TTC549 (cell line): ENCODE measurements at regions not wholly inside any gene's neighbourhood (a gene's known extent, or its start where the extent isn't known, plus 50 kb on each side); places are given as distances from the start of the nearest gene placed in this dataset.
"Not testable (repeated sequence)": the region's sequence is repeated elsewhere in the genome, so short reads cannot be mapped to it uniquely, and the experiment has no call there.

Experiments
- FAIRE-seq: peaks from 2 replicates; lab custom pipeline; 2012; peaks lifted over from hg19 to GRCh38; lab: Jason Lieb, UNC

GRCh38 chr5:88092358-88092757 is 176.3 kb downstream of the TMEM161B start:
- no peak for FAIRE-seq

GRCh38 chr5:88090506-88090905 is 178.1 kb downstream of the TMEM161B start:
- FAIRE-seq: no peak

- FAIRE-seq: no peak
These were observed 178.8 kb downstream of the TMEM161B start for GRCh38 chr5:88089719-88090390.

GRCh38 chr5:88085462-88085861 is 183.2 kb downstream of the TMEM161B start:
- no peak for FAIRE-seq

- no peak for FAIRE-seq
These were observed 186.8 kb downstream of the TMEM161B start for GRCh38 chr5:88081877-88082276.

- FAIRE-seq: no peak
These were observed 204.8 kb downstream of the TMEM161B start for GRCh38 chr5:88063813-88064212.

- no peak for FAIRE-seq
These were observed 208.5 kb downstream of the TMEM161B start for GRCh38 chr5:88060194-88060593.

- no peak for FAIRE-seq
These were observed 210.0 kb downstream of the TMEM161B start for GRCh38 chr5:88058625-88059024.

GRCh38 chr5:88052468-88052867 is 216.2 kb downstream of the TMEM161B start:
- FAIRE-seq: not testable (repeated sequence)

- FAIRE-seq: no peak
These were observed 217.5 kb downstream of the TMEM161B start for GRCh38 chr5:88051148-88051547.

- FAIRE-seq: no peak
These were observed 218.9 kb downstream of the TMEM161B start for GRCh38 chr5:88049737-88050136.

- FAIRE-seq: no peak
These were observed 219.5 kb downstream of the TMEM161B start for GRCh38 chr5:88049156-88049555.

- FAIRE-seq: no peak
These were observed 222.6 kb downstream of the TMEM161B start for GRCh38 chr5:88045931-88046461.

- no peak for FAIRE-seq
These were observed 223.5 kb downstream of the TMEM161B start for GRCh38 chr5:88045165-88045564.

GRCh38 chr5:88034520-88034919 is 234.1 kb downstream of the TMEM161B start:
- no peak for FAIRE-seq

- FAIRE-seq: no peak
These were observed 235.5 kb downstream of the TMEM161B start for GRCh38 chr5:88033191-88033590.

- FAIRE-seq: no peak
These were observed 239.6 kb downstream of the TMEM161B start for GRCh38 chr5:88029011-88029410.

- FAIRE-seq: no peak
These were observed 247.5 kb downstream of the TMEM161B start for GRCh38 chr5:88021141-88021540.

GRCh38 chr5:88014984-88015383 is 253.7 kb downstream of the TMEM161B start:
- not testable (repeated sequence) for FAIRE-seq

GRCh38 chr5:88000877-88001276 is 267.8 kb downstream of the TMEM161B start:
- FAIRE-seq: no peak

- no peak for FAIRE-seq
These were observed 271.0 kb downstream of the TMEM161B start for GRCh38 chr5:87997662-87998061.

- FAIRE-seq: no peak
These were observed 302.4 kb downstream of the TMEM161B start for GRCh38 chr5:87966213-87966612.

GRCh38 chr5:87954121-87954520 is 314.5 kb downstream of the TMEM161B start:
- no peak for FAIRE-seq

GRCh38 chr5:87951661-87952060 is 317.0 kb downstream of the TMEM161B start:
- no peak for FAIRE-seq
